Amniotic epithelial cell (primary cell): ENCODE measurements at regions not wholly inside any gene's neighbourhood (a gene's known extent, or its start where the extent isn't known, plus 50 kb on each side); places are given as distances from the start of the nearest gene placed in this dataset.

Source experiments
- DNase-seq: peaks from one replicate; pipeline ENCODE4 v3.0.0-alpha.2; 2010; ENCODE audit warnings: low read depth

GRCh38 chrX:120697053-120697452 lies 67.2 kb upstream of the C1GALT1C1 start:
- no peak for DNase-seq

DNA sequence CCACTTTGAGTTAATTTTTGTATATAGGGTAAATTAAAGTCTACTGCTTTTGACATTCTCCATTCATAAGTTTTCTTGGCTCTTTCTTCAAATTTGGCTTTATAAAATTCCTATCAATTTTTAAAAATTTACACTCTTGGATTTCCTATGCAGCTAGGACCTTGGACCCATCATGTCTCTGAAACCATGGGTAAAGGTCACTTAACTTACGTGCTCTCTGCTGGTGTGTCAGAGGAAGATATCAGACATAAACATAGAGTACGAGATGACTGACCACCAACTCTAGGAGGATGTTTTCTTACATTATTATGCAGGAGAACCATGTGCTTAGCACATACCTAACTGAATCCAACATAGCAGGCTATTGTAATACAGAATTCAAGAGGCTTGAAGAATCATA lies 62.5 kb upstream of the C1GALT1C1 start:
- DNase-seq = no peak

- no peak for DNase-seq
Measured at GRCh38 chrX:120690941-120691340, 61.1 kb upstream of the C1GALT1C1 start.

DNA sequence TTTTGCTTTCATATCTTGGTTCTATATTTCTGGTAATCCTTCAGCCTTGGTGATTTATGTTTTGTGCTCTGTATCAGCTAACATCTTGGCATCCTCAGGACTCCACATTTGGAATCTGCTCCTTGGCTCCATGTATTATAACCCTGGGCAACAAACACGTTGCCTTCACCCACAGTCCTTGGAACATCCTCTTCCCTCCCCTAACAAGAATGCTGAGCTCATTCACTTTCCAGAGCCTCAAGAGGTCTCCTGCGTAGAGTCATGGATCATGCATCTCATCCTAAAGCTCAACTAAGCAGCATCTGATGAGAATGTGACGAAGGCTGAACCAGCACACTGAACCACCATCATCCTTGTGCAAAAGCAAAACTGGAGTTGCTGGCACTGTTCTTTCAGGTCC lies 60.5 kb upstream of the C1GALT1C1 start:
- DNase-seq = no peak

DNA sequence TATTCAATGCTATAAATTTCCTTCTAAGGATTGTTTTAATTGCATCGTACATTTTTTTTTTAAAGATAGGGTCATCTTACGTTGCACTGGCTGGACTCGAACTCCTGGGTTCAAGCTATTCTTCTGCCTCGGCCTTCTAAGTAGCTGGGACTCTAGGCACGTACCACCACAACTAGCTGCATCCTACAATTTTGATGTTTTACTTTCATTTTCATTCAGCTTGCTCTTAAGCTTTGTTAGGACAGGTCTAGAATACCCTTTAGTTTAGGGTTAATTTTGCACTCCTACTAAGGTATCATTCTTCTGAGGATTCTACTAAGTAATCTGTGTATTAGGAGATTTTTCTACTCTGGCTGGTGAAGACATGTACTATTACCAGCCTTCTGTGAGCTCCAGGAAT lies 50.2 kb upstream of the C1GALT1C1 start:
- DNase-seq = no peak
